OCI-LY1 (cell line): ENCODE measurements at regions not wholly inside any gene's neighbourhood (a gene's known extent, or its start where the extent isn't known, plus 50 kb on each side); places are given as distances from the start of the nearest gene placed in this dataset.

Experiments
- EZH2 ChIP-seq: fragments of 200-600 bp; sonication (generic), shearing (Covaris generic); IDR thresholded peaks from 2 replicates; pipeline ENCODE4 v1.8.0; 2017; ENCODE audit warnings: borderline replicate concordance, mixed run types, mild to moderate bottlenecking, antibody characterized with exemption, low read length, moderate library complexity, mixed read lengths
- TF ChIP-seq, protein P1 (sequence below): fragments of 200-600 bp; sonication (generic), shearing (Covaris generic); IDR thresholded peaks from 2 replicates; pipeline ENCODE4 v1.5.1; 2017; ENCODE audit warnings: mild to moderate bottlenecking, antibody characterized with exemption, low read length, moderate library complexity, mixed read lengths

DNA sequence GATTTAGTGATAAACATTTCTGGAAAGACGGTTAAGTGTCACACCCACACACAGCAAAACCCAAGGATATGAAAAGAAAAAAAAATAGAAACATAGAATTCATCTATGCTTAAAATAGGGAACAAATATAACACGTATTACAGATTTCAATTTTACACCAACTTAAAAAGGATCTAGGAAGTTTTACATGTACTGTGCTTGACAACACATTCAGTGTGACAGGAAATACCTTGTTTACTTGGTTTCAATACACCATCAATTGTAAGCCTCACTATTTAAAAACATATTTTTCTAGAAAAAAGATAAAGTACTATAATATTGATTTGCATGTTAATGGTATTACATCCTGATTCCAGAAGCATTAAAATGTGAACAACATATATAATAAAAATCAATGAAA lies 77.0 kb upstream of the SPRY1 start:
- TF ChIP-seq, protein P1, sequence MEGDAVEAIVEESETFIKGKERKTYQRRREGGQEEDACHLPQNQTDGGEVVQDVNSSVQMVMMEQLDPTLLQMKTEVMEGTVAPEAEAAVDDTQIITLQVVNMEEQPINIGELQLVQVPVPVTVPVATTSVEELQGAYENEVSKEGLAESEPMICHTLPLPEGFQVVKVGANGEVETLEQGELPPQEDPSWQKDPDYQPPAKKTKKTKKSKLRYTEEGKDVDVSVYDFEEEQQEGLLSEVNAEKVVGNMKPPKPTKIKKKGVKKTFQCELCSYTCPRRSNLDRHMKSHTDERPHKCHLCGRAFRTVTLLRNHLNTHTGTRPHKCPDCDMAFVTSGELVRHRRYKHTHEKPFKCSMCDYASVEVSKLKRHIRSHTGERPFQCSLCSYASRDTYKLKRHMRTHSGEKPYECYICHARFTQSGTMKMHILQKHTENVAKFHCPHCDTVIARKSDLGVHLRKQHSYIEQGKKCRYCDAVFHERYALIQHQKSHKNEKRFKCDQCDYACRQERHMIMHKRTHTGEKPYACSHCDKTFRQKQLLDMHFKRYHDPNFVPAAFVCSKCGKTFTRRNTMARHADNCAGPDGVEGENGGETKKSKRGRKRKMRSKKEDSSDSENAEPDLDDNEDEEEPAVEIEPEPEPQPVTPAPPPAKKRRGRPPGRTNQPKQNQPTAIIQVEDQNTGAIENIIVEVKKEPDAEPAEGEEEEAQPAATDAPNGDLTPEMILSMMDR: no peak
- no peak for TF ChIP-seq EZH2
